HL-60 (cell line): ENCODE measurements at regions not wholly inside any gene's neighbourhood (a gene's known extent, or its start where the extent isn't known, plus 50 kb on each side); places are given as distances from the start of the nearest gene placed in this dataset.

ENCODE experiments used
- DNase-seq, 2 experiments: peaks; one replicate each; pipeline ENCODE4 v3.0.0-alpha.2; 2010 to 2020; ENCODE audit warnings: low read depth in 1 of 2, low spot score in 1 of 2
- H3K27ac ChIP-seq: fragments of 250-450 bp; sonication (Bioruptor Pico); replicated peaks from 2 replicates; pipeline ENCODE4 v1.5.1; 2020; ENCODE audit warnings: mild to moderate bottlenecking, moderate library complexity
- H3K27me3 ChIP-seq: fragments of 250-450 bp; sonication (Bioruptor Pico); 2 replicates; pipeline ENCODE4 v1.5.1; 2021; ENCODE audit warnings: mild to moderate bottlenecking, moderate library complexity; ENCODE audit not compliant: insufficient read depth, poor library complexity, severe bottlenecking
- H3K4me3 ChIP-seq: replicated peaks from 2 replicates; pipeline ENCODE4 v1.5.1; 2011; ENCODE audit warnings: mild to moderate bottlenecking, control low read depth, low read length; ENCODE audit not compliant: insufficient read depth
- GABPA ChIP-seq: IDR thresholded peaks from 2 replicates; pipeline ENCODE4 v1.6.1; 2012; ENCODE audit warnings: low read depth
- POLR2AphosphoS5 ChIP-seq: IDR thresholded peaks from 2 replicates; pipeline ENCODE4 v1.6.1; 2012; ENCODE audit warnings: low read depth
- REST ChIP-seq: IDR thresholded peaks from 2 replicates; pipeline ENCODE4 v1.6.1; 2012; ENCODE audit warnings: low read depth; ENCODE audit not compliant: insufficient replicate concordance
- SPI1 ChIP-seq: IDR thresholded peaks from 2 replicates; pipeline ENCODE4 v1.6.1; 2012; ENCODE audit warnings: low read depth, mild to moderate bottlenecking, borderline replicate concordance
- TF ChIP-seq, protein P1 (sequence below): IDR thresholded peaks from one replicate; pipeline ENCODE4 v1.5.1; 2011; ENCODE audit warnings: low read length, control low read depth, inconsistent platforms; ENCODE audit not compliant: insufficient read depth

DNA sequence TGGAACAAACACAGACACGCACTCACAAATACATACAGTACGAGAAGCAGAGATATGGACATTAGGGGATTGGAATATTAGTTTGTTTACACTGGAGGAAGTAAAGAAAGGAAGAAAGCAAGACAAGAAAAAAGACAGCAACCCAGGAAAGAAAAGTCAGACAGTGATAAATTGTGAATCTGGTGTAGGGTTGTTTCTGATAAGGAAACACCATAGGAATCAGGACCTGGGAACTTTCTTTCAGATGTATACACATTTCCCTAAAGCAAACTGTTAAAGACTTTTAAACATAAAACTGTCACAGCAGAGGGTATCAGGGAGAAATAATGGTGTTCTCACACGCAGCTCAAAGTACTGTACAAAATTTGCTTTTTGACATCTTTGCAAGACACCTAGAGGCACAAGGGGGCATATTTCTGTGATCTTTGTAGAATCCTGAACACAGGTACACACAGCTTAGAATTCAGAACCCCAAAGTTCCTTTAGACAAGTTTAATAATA is 153.7 kb downstream of the TUSC7 start:
- Histone ChIP-seq H3K4me3 (no peak overlapping the region), H3K27me3 (peaks cover 3% of the 10 kb centered on the region), H3K27ac (no peak overlapping the region)
- DNase-seq, result no peak
- TF ChIP-seq GABPA, result no peak
- TF ChIP-seq, protein P1, sequence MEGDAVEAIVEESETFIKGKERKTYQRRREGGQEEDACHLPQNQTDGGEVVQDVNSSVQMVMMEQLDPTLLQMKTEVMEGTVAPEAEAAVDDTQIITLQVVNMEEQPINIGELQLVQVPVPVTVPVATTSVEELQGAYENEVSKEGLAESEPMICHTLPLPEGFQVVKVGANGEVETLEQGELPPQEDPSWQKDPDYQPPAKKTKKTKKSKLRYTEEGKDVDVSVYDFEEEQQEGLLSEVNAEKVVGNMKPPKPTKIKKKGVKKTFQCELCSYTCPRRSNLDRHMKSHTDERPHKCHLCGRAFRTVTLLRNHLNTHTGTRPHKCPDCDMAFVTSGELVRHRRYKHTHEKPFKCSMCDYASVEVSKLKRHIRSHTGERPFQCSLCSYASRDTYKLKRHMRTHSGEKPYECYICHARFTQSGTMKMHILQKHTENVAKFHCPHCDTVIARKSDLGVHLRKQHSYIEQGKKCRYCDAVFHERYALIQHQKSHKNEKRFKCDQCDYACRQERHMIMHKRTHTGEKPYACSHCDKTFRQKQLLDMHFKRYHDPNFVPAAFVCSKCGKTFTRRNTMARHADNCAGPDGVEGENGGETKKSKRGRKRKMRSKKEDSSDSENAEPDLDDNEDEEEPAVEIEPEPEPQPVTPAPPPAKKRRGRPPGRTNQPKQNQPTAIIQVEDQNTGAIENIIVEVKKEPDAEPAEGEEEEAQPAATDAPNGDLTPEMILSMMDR, result no peak
- no peak for TF ChIP-seq SPI1
- TF ChIP-seq POLR2AphosphoS5, result no peak

- H3K27me3 ChIP-seq, result peaks cover 3% of the 10 kb centered on the region
- no peak overlapping the region for H3K27ac ChIP-seq
- H3K4me3 ChIP-seq, result no peak overlapping the region
- DNase-seq, result no peak
- no peak for TF ChIP-seq GABPA
- TF ChIP-seq, protein P1, result no peak
- no peak for TF ChIP-seq SPI1
- no peak for TF ChIP-seq REST
- TF ChIP-seq POLR2AphosphoS5, result no peak
Observed at GRCh38 chr3:116863822-116864589, 154.4 kb downstream of the TUSC7 start.

DNA sequence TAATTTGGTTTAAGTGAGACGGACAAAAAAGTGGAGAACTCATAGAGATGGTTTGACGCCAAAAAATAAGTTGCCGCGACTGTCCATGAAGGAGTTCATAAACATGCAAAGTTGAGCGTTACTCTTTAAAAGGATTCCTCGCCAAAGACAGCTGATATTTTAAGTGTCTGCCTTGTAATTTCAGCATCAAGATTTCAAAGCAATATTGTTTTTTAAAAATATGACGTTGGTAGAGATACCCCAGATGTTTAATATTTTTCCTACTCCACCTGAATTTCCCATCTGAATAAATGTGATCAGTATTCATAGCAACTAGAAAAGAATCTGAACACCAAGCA is 155.0 kb downstream of the TUSC7 start:
- Histone ChIP-seq H3K27ac (no peak overlapping the region), H3K27me3 (peaks cover 3% of the 10 kb centered on the region), H3K4me3 (no peak overlapping the region)
- no peak for DNase-seq
- TF ChIP-seq POLR2AphosphoS5, result no peak
- TF ChIP-seq SPI1, result no peak
- TF ChIP-seq, protein P1, result no peak
- no peak for TF ChIP-seq REST
- no peak for TF ChIP-seq GABPA
